ENCODE measurements at regions not wholly inside any gene's neighbourhood (a gene's known extent, or its start where the extent isn't known, plus 50 kb on each side); places are given as distances from the start of the nearest gene placed in this dataset.

DNA sequence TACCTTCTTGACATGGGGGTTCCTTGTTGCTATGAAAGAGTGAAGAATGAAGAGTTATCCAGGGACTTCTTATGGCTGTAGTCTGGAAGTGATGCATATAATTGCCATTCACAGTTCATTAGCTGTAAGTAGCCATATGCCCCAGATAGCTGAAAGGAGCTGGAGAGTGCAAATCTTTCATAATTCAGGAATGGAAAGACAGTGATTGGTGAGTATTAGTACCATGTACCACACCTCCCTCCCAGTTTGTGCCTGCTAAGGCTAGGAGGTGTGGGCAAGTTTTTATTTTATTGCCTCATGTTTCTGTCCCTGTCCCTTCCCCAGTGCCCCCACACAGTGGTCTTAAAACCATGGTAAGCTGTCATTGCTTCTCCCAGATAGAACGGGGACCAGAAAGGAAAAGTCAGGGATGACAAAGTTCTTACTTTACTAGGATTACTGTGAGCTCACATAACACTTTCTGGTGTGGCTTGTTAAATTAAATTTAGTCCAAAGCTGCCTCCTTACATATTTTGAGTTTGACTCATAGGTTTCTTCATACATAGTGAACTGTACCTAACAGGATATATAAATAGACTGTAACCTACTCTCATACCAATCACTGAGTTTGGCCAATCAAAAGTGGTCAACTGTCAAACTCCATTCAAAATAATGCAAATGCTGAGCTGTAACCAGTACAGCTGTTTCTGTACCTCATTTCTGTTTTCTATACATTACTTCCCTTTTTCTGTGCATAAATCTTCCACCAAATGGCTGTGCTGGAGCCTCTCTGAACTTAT, 119.4 kb downstream of the RFPL4B start:
- TF ChIP-seq, protein P1, sequence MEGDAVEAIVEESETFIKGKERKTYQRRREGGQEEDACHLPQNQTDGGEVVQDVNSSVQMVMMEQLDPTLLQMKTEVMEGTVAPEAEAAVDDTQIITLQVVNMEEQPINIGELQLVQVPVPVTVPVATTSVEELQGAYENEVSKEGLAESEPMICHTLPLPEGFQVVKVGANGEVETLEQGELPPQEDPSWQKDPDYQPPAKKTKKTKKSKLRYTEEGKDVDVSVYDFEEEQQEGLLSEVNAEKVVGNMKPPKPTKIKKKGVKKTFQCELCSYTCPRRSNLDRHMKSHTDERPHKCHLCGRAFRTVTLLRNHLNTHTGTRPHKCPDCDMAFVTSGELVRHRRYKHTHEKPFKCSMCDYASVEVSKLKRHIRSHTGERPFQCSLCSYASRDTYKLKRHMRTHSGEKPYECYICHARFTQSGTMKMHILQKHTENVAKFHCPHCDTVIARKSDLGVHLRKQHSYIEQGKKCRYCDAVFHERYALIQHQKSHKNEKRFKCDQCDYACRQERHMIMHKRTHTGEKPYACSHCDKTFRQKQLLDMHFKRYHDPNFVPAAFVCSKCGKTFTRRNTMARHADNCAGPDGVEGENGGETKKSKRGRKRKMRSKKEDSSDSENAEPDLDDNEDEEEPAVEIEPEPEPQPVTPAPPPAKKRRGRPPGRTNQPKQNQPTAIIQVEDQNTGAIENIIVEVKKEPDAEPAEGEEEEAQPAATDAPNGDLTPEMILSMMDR (IDR thresholded peaks at IDR 0.05): no peak
- no peak for TF ChIP-seq POLR2A (IDR thresholded peaks at IDR 0.05)
